Vagina (tissue), 2 donors: ENCODE measurements at regions not wholly inside any gene's neighbourhood (a gene's known extent, or its start where the extent isn't known, plus 50 kb on each side); places are given as distances from the start of the nearest gene placed in this dataset.

Experiments used
- DNase-seq, 2 donors: peaks; one replicate each; pipeline ENCODE4 v3.0.0-alpha.2; 2017; ENCODE audit errors: extremely low spot score in 2 of 2
- H3K27ac ChIP-seq: fragments of 200-600 bp; sonication (generic); one replicate; pipeline ENCODE4 v1.5.1; 2019
- H3K27me3 ChIP-seq: fragments of 200-600 bp; sonication (generic); one replicate; pipeline ENCODE4 v1.5.1; 2019
- H3K36me3 ChIP-seq, 2 donors: fragments of 200-600 bp; sonication (generic); one replicate each; pipeline ENCODE4 v1.5.1; 2017 to 2019
- H3K4me1 ChIP-seq: fragments of 200-600 bp; sonication (generic); one replicate; pipeline ENCODE4 v1.5.1; 2019
- H3K4me3 ChIP-seq, 2 donors: fragments of 200-600 bp; sonication (generic); 1 replicate in 1 of 2; 2 replicates in 1 of 2; pipeline ENCODE4 v1.5.1; 2016 to 2019
- H3K9me3 ChIP-seq: fragments of 200-600 bp; sonication (generic); one replicate; pipeline ENCODE4 v1.5.1; 2019
- CTCF ChIP-seq, 3 experiments: fragments of 450-650 bp in 2 of 3; fragments of 200-600 bp in 1 of 3; sonication (generic) in 1 of 3; IDR thresholded peaks; one replicate each; pipeline ENCODE4 v1.5.1; 2017 to 2019; ENCODE audit warnings: antibody characterized with exemption in 3 of 3, mild to moderate bottlenecking in 2 of 3, moderate library complexity in 2 of 3
- POLR2A ChIP-seq, 2 donors: fragments of 450-650 bp; IDR thresholded peaks; one replicate each; pipeline ENCODE4 v1.6.1; 2017; ENCODE audit warnings: antibody characterized with exemption in 2 of 2, mild to moderate bottlenecking in 2 of 2, moderate library complexity in 2 of 2
- POLR2AphosphoS5 ChIP-seq, 2 donors: sonication (generic); formaldehyde crosslinking; IDR thresholded peaks; one replicate each; pipeline ENCODE4 v1.9.0; 2017; ENCODE audit warnings: antibody characterized with exemption in 2 of 2, mild to moderate bottlenecking in 2 of 2, low read depth in 1 of 2; ENCODE audit not compliant: insufficient read depth in 1 of 2
- intact Hi-C: fragments of 100-400 bp; cut with DNase I; formaldehyde crosslinking; loops from one replicate; pipeline ENCODE4 v1.15.1; 2023

DNA sequence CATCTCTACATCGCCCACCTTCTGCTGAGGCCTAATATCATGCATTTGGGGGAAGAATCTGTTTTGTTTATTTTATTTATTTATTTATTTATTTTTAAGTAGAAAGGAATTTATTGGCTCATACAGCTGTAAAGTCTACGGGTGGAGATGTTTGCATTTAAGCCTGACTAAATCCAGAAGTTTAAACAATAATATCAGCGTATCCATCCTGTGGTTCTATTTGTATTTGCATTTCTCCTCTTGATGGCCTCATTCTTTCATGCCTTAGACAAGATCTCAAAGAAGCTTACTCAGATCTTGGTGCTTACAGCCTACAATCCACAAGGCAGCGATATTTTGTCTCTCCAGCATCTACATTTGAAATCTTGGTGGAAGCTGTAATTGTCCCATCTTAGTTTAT is 67.1 kb upstream of the CARD18 start:
- no peaks in the 10 kb centered on the region for H3K27me3 ChIP-seq
- no peaks in the 10 kb centered on the region for H3K4me1 ChIP-seq
- no peak overlapping the region for H3K27ac ChIP-seq
- TF ChIP-seq POLR2AphosphoS5 (IDR thresholded peaks at IDR 0.05; ENCODE audit: insufficient read depth in 1 of 2, low read depth in 1 of 2) (no peak), POLR2A (IDR thresholded peaks at IDR 0.05) (no peak), CTCF (IDR thresholded peaks at IDR 0.05) (no peak)
- no peaks in the 10 kb centered on the region for H3K9me3 ChIP-seq
- no peak overlapping the region for H3K4me3 ChIP-seq
- no peaks in the 10 kb centered on the region for H3K36me3 ChIP-seq
- intact Hi-C loops, result no loop called here
- no peak for DNase-seq

DNA sequence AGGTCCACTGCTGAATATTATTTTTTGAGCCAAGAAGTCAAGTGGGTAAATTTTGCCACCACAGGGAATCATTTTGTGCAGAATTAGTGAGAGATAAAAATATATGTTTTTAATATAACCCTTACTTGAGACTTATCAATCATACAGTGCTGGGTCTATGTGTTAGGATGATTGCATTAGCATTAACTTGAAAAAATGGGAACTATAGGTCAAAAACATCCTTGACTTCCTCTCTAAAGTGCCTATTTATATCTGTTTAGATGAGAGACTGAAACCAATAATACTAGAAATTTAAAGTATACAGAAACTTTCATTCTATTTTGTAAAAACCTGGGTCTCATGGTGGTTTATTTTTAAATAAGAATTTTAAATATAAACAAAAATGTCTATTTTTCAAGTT is 65.1 kb upstream of the CARD18 start:
- DNase-seq, result no peak
- Histone ChIP-seq H3K27ac (no peak overlapping the region), H3K4me3 (no peak overlapping the region), H3K9me3 (no peaks in the 10 kb centered on the region), H3K27me3 (no peaks in the 10 kb centered on the region), H3K4me1 (no peaks in the 10 kb centered on the region), H3K36me3 (no peaks in the 10 kb centered on the region)
- TF ChIP-seq CTCF (IDR thresholded peaks at IDR 0.05) (no peak), POLR2A (IDR thresholded peaks at IDR 0.05) (no peak), POLR2AphosphoS5 (IDR thresholded peaks at IDR 0.05; ENCODE audit: insufficient read depth in 1 of 2, low read depth in 1 of 2) (no peak)
- intact Hi-C loops, result no loop called here

DNA sequence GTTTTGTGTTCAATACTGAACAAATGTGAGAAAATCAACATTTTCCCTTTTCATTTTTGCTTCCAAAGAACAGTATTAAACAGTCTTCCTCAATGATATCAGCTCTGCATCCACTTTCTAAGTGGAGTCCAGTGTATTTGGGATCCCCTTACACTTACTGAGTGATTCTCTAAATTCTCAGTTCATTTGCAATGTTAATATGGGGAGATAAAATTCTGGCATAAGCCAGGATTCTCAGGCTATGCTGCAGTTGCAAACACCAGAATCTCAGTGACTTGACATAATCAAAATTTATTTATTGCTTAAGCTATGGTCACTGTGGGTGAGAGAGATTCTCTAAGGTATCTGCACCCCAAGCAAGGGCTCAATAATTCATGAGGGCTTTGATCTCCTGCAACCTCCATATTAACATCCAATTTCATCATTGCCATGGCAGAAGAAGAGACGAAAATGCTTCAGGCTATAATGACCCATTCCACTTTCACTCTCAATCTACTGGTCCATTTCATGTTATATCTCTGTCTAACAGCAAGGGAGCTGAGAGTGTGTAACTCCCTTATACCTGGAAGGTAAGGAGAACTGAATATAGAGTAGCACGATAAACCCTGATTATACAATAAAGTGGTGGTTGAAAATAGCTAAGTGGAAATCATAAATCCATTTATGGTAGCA is 64.1 kb upstream of the CARD18 start:
- no peaks in the 10 kb centered on the region for H3K4me1 ChIP-seq
- TF ChIP-seq POLR2AphosphoS5 (IDR thresholded peaks at IDR 0.05; ENCODE audit: insufficient read depth in 1 of 2, low read depth in 1 of 2), result no peak
- TF ChIP-seq POLR2A (IDR thresholded peaks at IDR 0.05), result no peak
- TF ChIP-seq CTCF (IDR thresholded peaks at IDR 0.05), result no peak
- intact Hi-C loops, result no loop called here
- no peak overlapping the region for H3K4me3 ChIP-seq
- DNase-seq, result no peak
- H3K27ac ChIP-seq, result no peak overlapping the region
- no peaks in the 10 kb centered on the region for H3K9me3 ChIP-seq
- no peaks in the 10 kb centered on the region for H3K27me3 ChIP-seq
- no peaks in the 10 kb centered on the region for H3K36me3 ChIP-seq

GRCh38 chr11:105202844-105203548 is 63.4 kb upstream of the CARD18 start:
- intact Hi-C loops, result no loop called here
- Histone ChIP-seq H3K9me3 (no peaks in the 10 kb centered on the region), H3K4me1 (no peaks in the 10 kb centered on the region), H3K27ac (no peak overlapping the region), H3K36me3 (no peaks in the 10 kb centered on the region), H3K4me3 (no peak overlapping the region), H3K27me3 (no peaks in the 10 kb centered on the region)
- TF ChIP-seq CTCF (IDR thresholded peaks at IDR 0.05), result no peak
- no peak for DNase-seq

DNA sequence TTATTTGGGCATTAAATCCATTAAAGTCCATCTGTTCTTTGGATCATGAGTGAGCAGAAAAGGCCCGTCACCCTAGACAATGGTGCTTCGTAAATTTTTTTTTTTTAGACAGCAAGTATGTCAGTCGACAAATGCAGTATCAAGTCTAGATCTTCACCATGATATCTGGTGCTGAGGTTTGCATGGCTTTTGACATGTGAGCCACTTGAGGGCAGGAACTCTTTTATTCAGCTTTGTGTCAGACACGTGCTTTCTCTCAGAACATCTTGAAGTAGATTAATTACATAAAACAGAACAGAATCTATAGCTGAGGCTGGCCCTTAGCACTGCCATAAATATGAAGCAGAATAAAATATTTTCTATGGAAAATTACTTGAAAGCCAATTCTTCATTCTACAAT is 62.9 kb upstream of the CARD18 start:
- H3K4me1 ChIP-seq, result no peaks in the 10 kb centered on the region
- TF ChIP-seq POLR2AphosphoS5 (IDR thresholded peaks at IDR 0.05; ENCODE audit: insufficient read depth in 1 of 2, low read depth in 1 of 2), result no peak
- TF ChIP-seq POLR2A (IDR thresholded peaks at IDR 0.05), result no peak
- TF ChIP-seq CTCF (IDR thresholded peaks at IDR 0.05), result no peak
- intact Hi-C loops, result no loop called here

More for the DNA sequence above, 62.9 kb upstream of the CARD18 start:
- Histone ChIP-seq H3K36me3 (no peaks in the 10 kb centered on the region), H3K27ac (no peak overlapping the region), H3K4me3 (no peak overlapping the region), H3K9me3 (no peaks in the 10 kb centered on the region), H3K27me3 (no peaks in the 10 kb centered on the region)
- no peak for DNase-seq
